ENCODE measurements at regions not wholly inside any gene's neighbourhood (a gene's known extent, or its start where the extent isn't known, plus 50 kb on each side); places are given as distances from the start of the nearest gene placed in this dataset.

GRCh38 chr10:123535386-123535785 is 130.8 kb upstream of the GPR26 start:
- TF ChIP-seq CTCF (conservative IDR thresholded peaks at IDR 0.05; ENCODE audit: low read length) = no peak
- TF ChIP-seq EZH2phosphoT487 (IDR thresholded peaks at IDR 0.05; ENCODE audit: borderline replicate concordance) = no peak
